Neural progenitor cell (in vitro differentiated cells): ENCODE measurements at regions not wholly inside any gene's neighbourhood (a gene's known extent, or its start where the extent isn't known, plus 50 kb on each side); places are given as distances from the start of the nearest gene placed in this dataset.

Source experiments
- DNase-seq: peaks from one replicate; pipeline ENCODE4 v3.0.0-alpha.2; 2016; ENCODE audit warnings: low spot score
- H2AFZ ChIP-seq: fragments of 200-600 bp; sonication (generic); replicated peaks from 2 replicates; pipeline ENCODE4 v1.6.1; 2016; ENCODE audit warnings: antibody characterized with exemption
- H3F3A ChIP-seq: fragments of 200-600 bp; sonication (generic); 2 replicates; pipeline ENCODE4 v1.6.1; 2016; ENCODE audit warnings: antibody characterized with exemption, low read depth
- H3K27ac ChIP-seq: fragments of 200-600 bp; sonication (generic); 2 replicates; pipeline ENCODE4 v1.5.1; 2016; ENCODE audit warnings: mild to moderate bottlenecking
- H3K27me3 ChIP-seq: fragments of 200-600 bp; sonication (generic); 2 replicates; pipeline ENCODE4 v1.6.1; 2016; ENCODE audit warnings: mild to moderate bottlenecking, moderate library complexity
- H3K36me3 ChIP-seq: fragments of 200-600 bp; sonication (generic); 2 replicates; pipeline ENCODE4 v1.5.1; 2016
- H3K4me1 ChIP-seq: fragments of 200-600 bp; sonication (generic); 2 replicates; pipeline ENCODE4 v1.6.1; 2016; ENCODE audit warnings: mixed run types
- H3K4me2 ChIP-seq: fragments of 200-600 bp; sonication (generic); 2 replicates; pipeline ENCODE4 v1.6.1; 2016
- H3K4me3 ChIP-seq: fragments of 200-600 bp; sonication (generic); 2 replicates; pipeline ENCODE4 v1.5.1; 2016
- H3K79me2 ChIP-seq: fragments of 200-600 bp; sonication (generic); 2 replicates; pipeline ENCODE4 v1.6.1; 2016; ENCODE audit warnings: low read depth
- H3K9ac ChIP-seq: fragments of 200-600 bp; sonication (generic); 2 replicates; pipeline ENCODE4 v1.6.1; 2016
- H3K9me3 ChIP-seq: fragments of 200-600 bp; sonication (generic); 2 replicates; pipeline ENCODE4 v1.5.1; 2016; ENCODE audit warnings: low read depth
- H4K20me1 ChIP-seq: fragments of 200-600 bp; sonication (generic); 2 replicates; pipeline ENCODE4 v1.6.1; 2016; ENCODE audit warnings: low read depth
- H3K27ac Mint-ChIP-seq: 3 replicates; pipeline ENCODE4 v1.8.0; 2021; ENCODE audit warnings: mixed read lengths
- H3K27me3 Mint-ChIP-seq: 2 replicates; pipeline ENCODE4 v1.8.0; 2022; ENCODE audit warnings: low read depth, mild to moderate bottlenecking, inconsistent platforms, moderate library complexity, mixed read lengths; ENCODE audit not compliant: insufficient read depth
- H3K36me3 Mint-ChIP-seq: 3 replicates; pipeline ENCODE4 v1.8.0; 2021; ENCODE audit warnings: mixed read lengths
- H3K4me1 Mint-ChIP-seq: 3 replicates; pipeline ENCODE4 v1.8.0; 2021; ENCODE audit warnings: mixed read lengths
- H3K4me3 Mint-ChIP-seq: 3 replicates; pipeline ENCODE4 v1.8.0; 2021; ENCODE audit warnings: mild to moderate bottlenecking, moderate library complexity, mixed read lengths
- H3K9me3 Mint-ChIP-seq: 3 replicates; pipeline ENCODE4 v1.8.0; 2020; ENCODE audit warnings: mixed read lengths
- EZH2 ChIP-seq: fragments of 200-600 bp; sonication (generic); IDR thresholded peaks from 2 replicates; pipeline ENCODE4 v1.6.1; 2017; ENCODE audit warnings: antibody characterized with exemption, mild to moderate bottlenecking, moderate library complexity
- EZH2phosphoT487 ChIP-seq: fragments of 200-600 bp; sonication (generic); IDR thresholded peaks from 2 replicates; pipeline ENCODE4 v1.6.1; 2017; ENCODE audit warnings: antibody characterized with exemption
- TF ChIP-seq, protein P1 (sequence below): fragments of 200-600 bp; sonication (generic); IDR thresholded peaks from 2 replicates; pipeline ENCODE4 v1.5.1; 2017; ENCODE audit warnings: antibody characterized with exemption, mild to moderate bottlenecking

DNA sequence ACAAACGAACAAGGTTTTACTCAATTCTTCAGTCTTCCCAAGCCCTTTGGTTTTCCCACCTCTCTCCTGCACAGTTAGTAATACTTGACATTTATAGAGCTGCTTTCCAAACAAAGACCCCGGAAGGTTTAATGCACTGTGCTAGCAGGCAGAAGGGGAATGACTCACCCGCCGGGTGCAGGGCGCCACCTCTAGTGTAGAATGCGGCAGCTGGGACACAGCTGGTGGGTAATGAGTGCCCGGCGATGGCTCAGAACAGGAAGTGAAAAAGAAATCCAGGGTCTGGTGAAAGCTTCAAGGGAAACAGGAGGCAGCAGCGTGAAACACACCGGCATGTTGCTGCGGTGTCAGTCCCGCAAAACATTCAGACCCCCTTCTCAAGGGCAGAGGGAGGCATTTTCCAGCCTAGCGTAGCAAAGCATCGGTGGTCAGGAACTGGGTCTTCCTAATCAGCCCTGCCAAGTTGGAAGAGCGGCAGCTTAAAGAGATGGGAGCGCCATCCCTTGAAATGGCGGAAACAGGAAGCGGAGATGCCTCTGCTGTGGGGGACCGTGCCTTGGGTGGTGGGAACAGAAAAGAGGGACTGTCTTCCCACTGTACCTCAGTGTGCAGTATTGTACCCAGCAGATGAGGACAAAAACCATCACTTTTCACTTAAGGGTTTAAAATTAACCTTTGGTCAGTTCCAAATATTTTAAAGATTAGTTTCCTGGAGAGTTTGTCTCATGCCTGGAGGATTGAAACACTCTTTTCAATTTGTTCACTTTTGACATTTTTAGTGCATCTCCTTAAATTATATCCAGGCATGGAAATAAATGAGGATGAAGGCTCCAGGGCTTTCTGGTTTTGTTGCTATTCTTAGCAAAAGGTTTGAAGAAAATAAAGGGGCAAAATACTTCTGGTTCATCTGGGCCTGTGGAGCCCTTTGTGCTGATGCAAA, 160.7 kb upstream of the MCTP2 start:
- no peak overlapping the region for H3K4me2 ChIP-seq
- DNase-seq, result peak; percentile 13
- no peaks in the 10 kb centered on the region for H4K20me1 ChIP-seq

DNA sequence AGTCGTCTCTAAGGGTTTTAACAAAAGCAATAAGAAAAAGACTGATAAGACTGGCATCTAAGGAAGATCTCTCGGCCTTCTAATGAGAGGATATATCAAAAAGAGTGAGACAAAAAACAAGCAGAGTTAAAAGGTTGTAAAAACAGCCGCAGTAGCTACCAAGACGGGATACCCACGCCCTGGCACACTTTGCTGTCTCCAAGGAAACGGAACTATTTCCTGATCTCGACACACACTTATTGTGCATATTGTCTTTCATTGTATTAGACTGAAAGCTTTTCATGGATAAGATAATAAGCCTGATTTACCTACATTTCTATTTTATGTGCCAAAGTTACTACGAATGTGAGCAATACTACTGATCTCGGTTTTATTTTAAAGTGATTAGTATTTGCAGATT, 161.5 kb upstream of the MCTP2 start:
- no peak overlapping the region for H2AFZ ChIP-seq
- H3K27me3 ChIP-seq, result no peaks in the 10 kb centered on the region
- no peaks in the 10 kb centered on the region for H3K36me3 Mint-ChIP-seq
- no peaks in the 10 kb centered on the region for H3K4me1 ChIP-seq
- H3K9me3 Mint-ChIP-seq, result peaks cover 12% of the 10 kb centered on the region
- no peak overlapping the region for H3K4me2 ChIP-seq
- no peaks in the 10 kb centered on the region for H3F3A ChIP-seq
- H4K20me1 ChIP-seq, result no peaks in the 10 kb centered on the region
- H3K9me3 ChIP-seq, result no peaks in the 10 kb centered on the region
- TF ChIP-seq EZH2 (no peak), EZH2phosphoT487 (no peak)
- TF ChIP-seq, protein P1, sequence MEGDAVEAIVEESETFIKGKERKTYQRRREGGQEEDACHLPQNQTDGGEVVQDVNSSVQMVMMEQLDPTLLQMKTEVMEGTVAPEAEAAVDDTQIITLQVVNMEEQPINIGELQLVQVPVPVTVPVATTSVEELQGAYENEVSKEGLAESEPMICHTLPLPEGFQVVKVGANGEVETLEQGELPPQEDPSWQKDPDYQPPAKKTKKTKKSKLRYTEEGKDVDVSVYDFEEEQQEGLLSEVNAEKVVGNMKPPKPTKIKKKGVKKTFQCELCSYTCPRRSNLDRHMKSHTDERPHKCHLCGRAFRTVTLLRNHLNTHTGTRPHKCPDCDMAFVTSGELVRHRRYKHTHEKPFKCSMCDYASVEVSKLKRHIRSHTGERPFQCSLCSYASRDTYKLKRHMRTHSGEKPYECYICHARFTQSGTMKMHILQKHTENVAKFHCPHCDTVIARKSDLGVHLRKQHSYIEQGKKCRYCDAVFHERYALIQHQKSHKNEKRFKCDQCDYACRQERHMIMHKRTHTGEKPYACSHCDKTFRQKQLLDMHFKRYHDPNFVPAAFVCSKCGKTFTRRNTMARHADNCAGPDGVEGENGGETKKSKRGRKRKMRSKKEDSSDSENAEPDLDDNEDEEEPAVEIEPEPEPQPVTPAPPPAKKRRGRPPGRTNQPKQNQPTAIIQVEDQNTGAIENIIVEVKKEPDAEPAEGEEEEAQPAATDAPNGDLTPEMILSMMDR, result no peak
- no peaks in the 10 kb centered on the region for H3K79me2 ChIP-seq
- no peak overlapping the region for H3K4me3 ChIP-seq
- H3K36me3 ChIP-seq, result no peaks in the 10 kb centered on the region
- peaks cover 6% of the 10 kb centered on the region for H3K27me3 Mint-ChIP-seq
- H3K27ac Mint-ChIP-seq, result no peak overlapping the region
- DNase-seq, result no peak
- H3K9ac ChIP-seq, result no peak overlapping the region
- no peak overlapping the region for H3K27ac ChIP-seq
- H3K4me3 Mint-ChIP-seq, result no peak overlapping the region
- peaks cover 11% of the 10 kb centered on the region for H3K4me1 Mint-ChIP-seq

More for the DNA sequence above, 160.7 kb upstream of the MCTP2 start:
- H3K4me1 ChIP-seq, result no peaks in the 10 kb centered on the region
- H3F3A ChIP-seq, result no peaks in the 10 kb centered on the region
- H3K9me3 ChIP-seq, result no peaks in the 10 kb centered on the region
- H3K4me3 ChIP-seq, result no peak overlapping the region
- H3K4me3 Mint-ChIP-seq, result no peak overlapping the region
- H3K9me3 Mint-ChIP-seq, result peaks cover 12% of the 10 kb centered on the region
- H3K36me3 ChIP-seq, result no peaks in the 10 kb centered on the region
- no peak overlapping the region for H3K27ac ChIP-seq
- H3K9ac ChIP-seq, result no peak overlapping the region
- H3K27ac Mint-ChIP-seq, result peak overlapping the region; percentile 51
- peaks cover 19% of the 10 kb centered on the region for H3K4me1 Mint-ChIP-seq
- H3K79me2 ChIP-seq, result no peaks in the 10 kb centered on the region
- H3K27me3 ChIP-seq, result no peaks in the 10 kb centered on the region
- peak overlapping the region; percentile 46 for H2AFZ ChIP-seq
- H3K27me3 Mint-ChIP-seq, result peaks cover 6% of the 10 kb centered on the region
- H3K36me3 Mint-ChIP-seq, result no peaks in the 10 kb centered on the region
- TF ChIP-seq, protein P1, result no peak
- TF ChIP-seq EZH2phosphoT487 (no peak), EZH2 (no peak)

DNA sequence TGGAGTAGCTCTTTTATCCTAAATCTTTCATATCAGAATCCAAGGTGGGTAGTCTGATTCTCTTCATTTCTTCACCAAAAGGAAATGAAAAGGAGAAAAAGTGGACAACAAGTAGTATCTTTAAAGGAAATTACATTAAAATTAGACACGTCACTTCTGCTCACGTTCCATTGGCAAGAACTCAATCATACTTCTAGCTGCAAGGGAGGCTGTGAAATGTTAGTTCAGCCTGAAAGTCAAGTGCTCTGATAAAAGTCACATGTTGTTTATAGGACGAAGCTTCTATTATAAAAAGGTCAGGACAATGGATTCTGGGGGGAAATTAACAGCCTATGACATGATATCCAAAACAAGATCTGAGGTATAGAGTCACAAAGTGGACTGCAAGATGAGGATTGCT, 164.6 kb upstream of the MCTP2 start:
- H4K20me1 ChIP-seq, result no peaks in the 10 kb centered on the region
- H3K9me3 ChIP-seq, result no peaks in the 10 kb centered on the region
- TF ChIP-seq, protein P1, result no peak
- TF ChIP-seq EZH2phosphoT487 (no peak), EZH2 (no peak)

More for the DNA sequence above, 164.6 kb upstream of the MCTP2 start:
- Mint-ChIP-seq H3K27me3 (peaks cover 6% of the 10 kb centered on the region), H3K4me3 (no peak overlapping the region), H3K36me3 (no peaks in the 10 kb centered on the region), H3K27ac (no peak overlapping the region), H3K4me1 (peaks cover 11% of the 10 kb centered on the region), H3K9me3 (peaks cover 14% of the 10 kb centered on the region)
- H3K4me2 ChIP-seq, result no peak overlapping the region
- H3K4me1 ChIP-seq, result no peaks in the 10 kb centered on the region
- no peaks in the 10 kb centered on the region for H3F3A ChIP-seq
- no peak overlapping the region for H3K27ac ChIP-seq
- no peak overlapping the region for H3K9ac ChIP-seq
- no peak overlapping the region for H2AFZ ChIP-seq
- H3K79me2 ChIP-seq, result no peaks in the 10 kb centered on the region
- DNase-seq, result no peak
- no peak overlapping the region for H3K4me3 ChIP-seq
- H3K36me3 ChIP-seq, result no peaks in the 10 kb centered on the region
- H3K27me3 ChIP-seq, result no peaks in the 10 kb centered on the region
